Eye (tissue), 1 donor: ENCODE measurements at regions not wholly inside any gene's neighbourhood (a gene's known extent, or its start where the extent isn't known, plus 50 kb on each side); places are given as distances from the start of the nearest gene placed in this dataset.
A peak's percentile ranks its signal among the peaks of the same experiment; 100 is the strongest.
"Not testable (repeated sequence)": the region's sequence is repeated elsewhere in the genome, so short reads cannot be mapped to it uniquely, and the experiment has no call there.

Experiments
- DNase-seq: peaks from one replicate; pipeline ENCODE4 v3.0.0-alpha.2; 2015

GRCh38 chr14:21941885-21942284 is 268.3 kb upstream of the OR4E1 start:
- no peak for DNase-seq

GRCh38 chr14:21940887-21941856 is 267.6 kb upstream of the OR4E1 start:
- peak; percentile 20 for DNase-seq

- no peak for DNase-seq
Observed at GRCh38 chr14:21939836-21940235, 266.2 kb upstream of the OR4E1 start.

GRCh38 chr14:21937996-21938395 is 264.4 kb upstream of the OR4E1 start:
- no peak for DNase-seq

- no peak for DNase-seq
Observed at GRCh38 chr14:21933681-21934080, 260.1 kb upstream of the OR4E1 start.

- DNase-seq = no peak
Observed at GRCh38 chr14:21924479-21924878, 250.9 kb upstream of the OR4E1 start.

GRCh38 chr14:21923820-21924219 is 250.2 kb upstream of the OR4E1 start:
- no peak for DNase-seq

- no peak for DNase-seq
Observed at GRCh38 chr14:21921453-21921852, 247.8 kb upstream of the OR4E1 start.

GRCh38 chr14:21917699-21918436 is 244.2 kb upstream of the OR4E1 start:
- DNase-seq = peak; percentile 75

- DNase-seq = no peak
Observed at GRCh38 chr14:21915826-21916225, 242.2 kb upstream of the OR4E1 start.

GRCh38 chr14:21913759-21914158 is 240.1 kb upstream of the OR4E1 start:
- DNase-seq = peak; percentile 68

GRCh38 chr14:21912367-21912766 is 238.7 kb upstream of the OR4E1 start:
- no peak for DNase-seq

GRCh38 chr14:21911877-21912276 is 238.3 kb upstream of the OR4E1 start:
- no peak for DNase-seq

GRCh38 chr14:21910260-21910659 is 236.6 kb upstream of the OR4E1 start:
- peak; percentile 10 for DNase-seq

- no peak for DNase-seq
Observed at GRCh38 chr14:21902561-21903181, 229.1 kb upstream of the OR4E1 start.

- not testable (repeated sequence) for DNase-seq
Observed at GRCh38 chr14:21894898-21895194, 221.2 kb upstream of the OR4E1 start.

- DNase-seq = no peak
Observed at GRCh38 chr14:21894003-21894897, 220.6 kb upstream of the OR4E1 start.

- no peak for DNase-seq
Observed at GRCh38 chr14:21891921-21892320, 218.3 kb upstream of the OR4E1 start.

GRCh38 chr14:21884995-21885394 is 211.4 kb upstream of the OR4E1 start:
- no peak for DNase-seq

GRCh38 chr14:21882226-21882625 is 208.6 kb upstream of the OR4E1 start:
- DNase-seq = no peak

GRCh38 chr14:21880918-21881317 is 207.3 kb upstream of the OR4E1 start:
- DNase-seq = no peak

GRCh38 chr14:21875791-21876190 is 202.2 kb upstream of the OR4E1 start:
- DNase-seq = peak; percentile 58

- no peak for DNase-seq
Observed at GRCh38 chr14:21874946-21875345, 201.3 kb upstream of the OR4E1 start.
